ENCODE measurements at regions not wholly inside any gene's neighbourhood (a gene's known extent, or its start where the extent isn't known, plus 50 kb on each side); places are given as distances from the start of the nearest gene placed in this dataset.

DNA sequence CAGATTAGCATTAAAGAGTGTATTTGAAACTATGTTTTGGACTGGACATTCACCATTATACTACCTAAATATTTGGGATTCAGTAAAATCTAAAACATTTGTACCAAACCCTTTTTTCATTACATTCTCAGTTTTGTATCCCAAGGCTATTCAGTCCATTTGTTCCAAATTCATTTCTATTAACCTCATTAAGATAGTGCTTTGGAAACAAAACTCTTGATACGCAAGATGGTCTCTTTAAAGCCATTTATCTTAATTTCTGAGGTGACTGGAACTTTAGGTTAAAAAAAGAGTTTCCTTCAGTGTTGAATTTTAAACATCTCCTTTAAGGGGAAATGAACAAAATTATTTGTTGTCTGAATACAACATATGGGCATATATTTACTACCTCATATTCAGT is 702.5 kb upstream of the GRAMD2B start:
- no peak for DNase-seq (ENCODE audit: low read depth in 4 of 4, low spot score in 2 of 4)

DNA sequence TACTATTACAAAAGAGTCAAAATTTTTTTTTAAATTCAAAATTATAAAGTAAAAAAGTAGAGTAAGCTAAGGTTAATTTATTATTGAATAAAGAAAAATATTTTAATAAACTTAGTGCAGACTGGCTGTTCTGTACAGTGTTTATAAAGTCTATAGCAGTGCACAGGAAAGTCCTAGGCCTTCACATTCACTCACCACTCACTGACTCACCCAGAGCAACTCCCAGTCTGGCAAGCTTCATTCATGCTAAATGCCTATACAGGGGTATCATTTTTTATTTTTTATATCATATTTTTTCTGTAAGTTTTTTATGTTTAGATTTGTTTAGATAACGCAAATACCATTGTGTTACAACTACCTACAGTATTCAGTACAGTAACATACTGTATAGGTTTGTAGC is 700.7 kb upstream of the GRAMD2B start:
- DNase-seq (ENCODE audit: low read depth in 4 of 4, low spot score in 2 of 4), result no peak

DNA sequence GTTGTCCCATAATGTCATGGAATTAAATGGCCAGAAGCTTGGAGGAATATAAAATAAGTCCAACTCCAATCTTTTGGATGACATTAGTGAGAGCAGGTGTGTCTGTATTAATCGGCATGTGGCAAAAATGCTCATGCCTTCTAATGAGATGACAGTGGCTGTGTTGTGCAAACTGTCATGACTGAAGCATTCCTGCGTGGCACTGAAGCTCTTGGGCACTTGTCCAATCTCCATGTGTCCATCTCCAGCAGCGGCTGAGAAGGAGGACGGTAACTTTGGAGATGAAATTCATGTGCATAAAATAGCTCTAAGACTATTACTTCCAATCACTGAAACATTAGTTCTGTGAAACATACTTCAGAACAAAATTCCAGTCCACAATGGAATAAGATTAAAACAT is 697.5 kb upstream of the GRAMD2B start:
- no peak for DNase-seq (ENCODE audit: low read depth in 4 of 4, low spot score in 2 of 4)

DNA sequence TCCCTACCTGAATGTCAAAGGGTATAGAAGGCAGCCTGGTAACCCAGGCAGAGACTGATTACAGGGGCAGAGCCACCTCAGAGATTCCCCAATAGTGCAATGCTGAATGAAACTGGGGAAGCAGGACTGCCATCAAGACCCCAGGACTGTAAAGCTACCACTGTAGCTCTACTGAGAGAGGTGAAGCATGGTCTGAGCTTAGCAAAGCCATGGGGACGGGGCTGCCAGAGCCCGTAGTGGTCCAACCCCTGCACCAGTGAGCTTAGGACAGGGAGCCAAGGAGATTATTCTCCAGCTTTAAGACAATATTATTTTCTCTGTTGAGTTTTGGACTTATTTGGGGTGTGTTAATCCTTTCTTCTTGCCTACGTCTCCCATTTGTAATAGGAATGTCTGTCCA is 679.3 kb upstream of the GRAMD2B start:
- DNase-seq (ENCODE audit: low read depth in 4 of 4, low spot score in 2 of 4), result no peak

DNA sequence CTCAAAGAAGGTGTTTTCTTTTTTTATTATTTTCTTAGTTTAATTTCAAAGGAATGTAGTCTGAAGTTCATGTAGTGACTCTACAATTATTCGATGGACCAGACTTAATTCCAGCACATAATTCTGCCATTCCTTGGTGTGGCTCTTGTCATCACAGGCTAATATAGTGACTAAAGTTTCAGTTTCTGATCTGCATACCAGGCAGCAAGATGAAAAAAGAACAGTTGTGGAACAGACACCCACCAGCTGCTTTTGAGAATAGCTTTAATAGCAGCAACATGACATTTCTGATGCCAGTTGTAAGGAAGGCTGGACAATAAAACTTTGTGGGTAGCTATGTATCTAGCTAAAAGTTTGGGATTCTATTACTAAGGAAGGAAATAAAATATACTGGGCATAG is 676.3 kb upstream of the GRAMD2B start:
- no peak for DNase-seq (ENCODE audit: low read depth in 4 of 4, low spot score in 2 of 4)

DNA sequence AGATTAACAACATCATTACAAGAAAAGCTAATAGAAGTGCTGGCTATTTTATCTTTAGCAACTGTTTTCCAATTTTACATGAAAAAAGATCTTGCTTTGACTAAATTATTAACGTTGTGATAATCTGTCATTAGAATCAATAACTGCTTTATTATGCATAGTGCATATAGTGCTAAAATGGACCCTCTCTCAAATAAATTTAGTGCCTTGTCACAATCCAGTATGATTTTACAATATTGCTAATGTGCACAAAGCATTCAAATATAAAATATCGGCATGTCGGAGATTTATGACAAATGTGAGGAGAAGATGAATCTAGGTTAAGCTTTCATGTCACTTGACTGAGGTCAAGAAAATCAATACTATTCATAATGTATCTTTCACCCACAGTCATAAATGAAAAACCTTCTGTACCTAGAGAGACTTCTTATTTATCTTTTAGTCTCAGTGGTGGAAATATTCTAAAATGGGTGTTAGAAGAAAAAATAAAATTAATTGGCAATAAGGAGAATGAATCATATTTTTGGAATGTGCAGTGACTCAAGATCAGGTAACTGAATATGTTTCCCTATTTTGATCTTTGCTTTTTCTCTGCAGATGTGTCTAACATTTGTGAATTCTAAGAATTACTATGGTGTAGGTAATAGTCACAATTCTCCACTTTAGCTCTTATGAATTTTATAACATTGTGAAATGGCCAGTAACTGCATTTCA is 672.9 kb upstream of the GRAMD2B start:
- DNase-seq (ENCODE audit: low read depth in 4 of 4, low spot score in 2 of 4), result no peak

DNA sequence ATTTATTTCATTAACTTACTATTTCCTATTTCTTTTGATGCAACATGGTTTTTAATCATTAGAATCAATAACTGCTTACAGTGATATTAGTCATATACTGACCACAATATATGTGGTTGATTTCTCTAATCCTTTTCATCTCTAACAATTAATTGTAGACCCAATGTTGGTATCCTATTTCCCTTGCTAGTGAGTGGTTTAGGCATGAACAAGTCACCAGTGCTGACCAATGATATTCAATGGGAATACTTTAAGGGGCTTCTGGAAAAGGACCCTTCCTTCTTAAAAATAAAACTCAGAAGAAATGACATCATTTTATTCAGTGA is 672.4 kb upstream of the GRAMD2B start:
- no peak for DNase-seq (ENCODE audit: low read depth in 4 of 4, low spot score in 2 of 4)

DNA sequence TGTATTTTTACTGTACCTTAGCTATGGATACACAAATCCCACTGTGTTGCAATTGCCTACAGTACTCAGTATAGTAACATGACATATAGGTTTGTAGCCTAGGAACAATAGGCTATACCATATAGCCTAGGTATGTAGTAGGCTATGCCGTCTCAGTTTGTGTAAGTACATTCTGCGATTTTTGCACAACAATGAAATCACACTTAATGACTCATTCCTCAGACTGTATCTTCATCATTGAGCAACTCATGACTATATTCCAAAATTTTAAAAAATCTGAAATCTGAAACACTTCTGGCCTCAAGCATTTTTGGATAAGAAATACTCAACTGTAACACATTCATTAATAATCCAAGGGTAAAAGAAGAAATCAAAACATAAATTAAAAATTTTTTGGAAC is 666.8 kb upstream of the GRAMD2B start:
- DNase-seq (ENCODE audit: low read depth in 4 of 4, low spot score in 2 of 4), result no peak

DNA sequence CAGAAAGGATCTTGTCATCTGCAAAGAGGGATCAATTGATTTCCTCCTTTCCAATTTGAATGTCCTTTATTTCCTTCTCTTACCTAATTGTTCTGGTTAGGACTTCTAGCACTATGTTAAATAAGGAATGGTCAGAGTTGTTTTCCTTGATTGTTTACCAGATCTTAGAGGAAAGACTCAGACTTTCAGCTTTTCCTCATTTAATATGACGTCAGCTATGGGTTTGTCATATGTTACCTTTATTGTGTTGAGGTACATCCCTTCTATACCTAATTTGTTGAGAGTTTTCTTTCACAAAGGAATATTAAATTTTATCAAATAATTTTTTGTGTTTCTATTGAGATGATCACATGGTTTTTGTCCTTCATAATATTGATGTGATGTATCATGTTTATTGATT is 656.5 kb upstream of the GRAMD2B start:
- DNase-seq (ENCODE audit: low read depth in 4 of 4, low spot score in 2 of 4), result no peak

DNA sequence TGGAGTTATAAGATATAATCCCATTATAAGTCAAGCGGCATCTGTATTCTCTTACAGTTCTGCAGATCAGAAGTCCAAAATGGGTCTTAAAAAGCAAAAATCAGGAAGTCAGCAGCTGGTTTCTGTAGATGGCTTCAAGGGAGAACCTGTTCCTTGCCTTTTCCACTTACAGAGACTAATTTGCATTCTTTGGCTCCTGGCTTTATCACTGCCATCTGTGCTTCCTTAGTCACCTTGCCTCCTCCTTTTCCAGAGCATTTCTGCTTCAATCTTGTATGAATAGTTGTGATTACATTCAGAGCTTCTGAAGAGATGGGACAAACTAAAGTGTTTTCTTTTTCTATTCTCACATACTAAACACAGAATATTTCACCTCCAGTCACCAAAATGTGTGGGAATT is 647.3 kb upstream of the GRAMD2B start:
- no peak for DNase-seq (ENCODE audit: low read depth in 4 of 4, low spot score in 2 of 4)

DNA sequence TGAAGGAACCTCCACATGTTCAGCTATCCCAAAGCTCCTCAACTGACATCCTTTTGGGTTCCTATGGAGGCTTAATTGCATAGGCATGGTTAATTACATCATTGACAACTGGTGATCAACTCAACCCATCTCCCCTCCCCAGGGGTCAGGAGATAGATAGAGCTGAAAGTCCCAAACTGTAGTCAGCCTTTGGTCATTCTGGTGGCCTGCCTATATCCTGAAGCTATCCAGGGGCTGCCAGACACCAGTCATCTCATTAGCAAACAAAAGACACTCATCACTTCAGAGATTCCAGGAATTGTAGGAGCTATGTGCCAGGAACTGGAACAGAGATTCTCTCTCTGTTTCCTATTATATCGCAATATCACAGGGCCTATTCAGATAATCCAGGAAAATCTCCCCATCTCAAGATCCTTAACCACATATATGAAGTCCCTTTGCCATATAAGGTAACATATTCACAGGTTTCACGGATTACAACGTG is 646.5 kb upstream of the GRAMD2B start:
- DNase-seq (ENCODE audit: low read depth in 4 of 4, low spot score in 2 of 4), result no peak

DNA sequence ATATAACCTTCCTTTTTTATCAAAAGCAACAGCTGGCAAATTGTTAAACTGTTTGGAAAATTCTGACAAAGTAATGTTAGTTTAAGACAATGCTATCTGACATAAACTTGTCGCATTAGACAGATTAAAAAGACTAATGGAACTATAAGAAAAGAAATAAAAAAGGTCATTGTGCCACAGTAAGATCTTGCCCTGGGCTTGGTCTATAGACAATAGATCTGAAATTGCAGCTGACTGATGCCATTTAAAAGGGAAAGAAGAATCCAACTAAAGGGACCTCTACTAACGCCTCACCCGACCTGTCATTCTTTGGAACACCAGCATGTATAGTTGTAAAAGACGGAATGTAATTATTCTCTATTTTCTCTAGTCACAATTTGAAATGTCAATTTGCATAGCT is 644.4 kb upstream of the GRAMD2B start:
- no peak for DNase-seq (ENCODE audit: low read depth in 4 of 4, low spot score in 2 of 4)

DNA sequence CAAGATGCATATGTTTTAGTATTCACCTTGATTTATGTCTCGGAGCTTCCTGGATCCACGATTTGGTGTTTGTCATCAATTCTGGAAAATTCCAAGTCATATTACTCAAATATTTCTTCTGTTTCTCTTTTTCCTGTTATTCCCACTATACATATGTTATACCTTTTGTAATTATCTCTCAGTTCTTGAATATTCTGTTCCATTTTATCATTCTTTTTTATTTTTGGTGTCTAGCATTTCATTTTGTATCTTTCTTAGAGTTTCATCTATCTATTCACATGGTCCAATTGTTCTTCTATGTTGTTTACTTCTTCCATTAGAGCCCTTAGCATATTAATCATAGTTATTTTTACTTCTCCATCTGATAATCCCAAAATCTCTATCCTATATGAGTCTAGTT is 637.8 kb upstream of the GRAMD2B start:
- DNase-seq (ENCODE audit: low read depth in 4 of 4, low spot score in 2 of 4), result no peak

DNA sequence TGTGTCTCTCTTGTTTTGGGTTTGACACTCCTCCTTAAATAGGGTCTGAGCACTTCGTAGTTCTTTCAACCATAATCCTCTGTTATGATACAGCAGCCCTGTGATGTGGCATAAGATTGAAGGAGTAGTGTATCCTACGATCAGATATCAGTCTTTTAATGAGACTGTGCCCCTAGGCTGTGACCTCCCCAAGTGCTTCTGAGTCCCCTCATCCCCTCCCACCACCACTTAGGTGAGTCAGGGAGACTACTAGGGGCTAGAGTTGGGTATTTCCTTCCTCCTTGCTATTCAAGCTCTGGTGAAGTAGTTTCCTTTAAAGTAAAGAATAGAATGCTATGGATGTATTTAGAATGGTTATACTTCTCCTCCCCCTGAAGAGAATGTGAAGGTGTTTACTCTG is 637.2 kb upstream of the GRAMD2B start:
- DNase-seq (ENCODE audit: low read depth in 4 of 4, low spot score in 2 of 4), result no peak

DNA sequence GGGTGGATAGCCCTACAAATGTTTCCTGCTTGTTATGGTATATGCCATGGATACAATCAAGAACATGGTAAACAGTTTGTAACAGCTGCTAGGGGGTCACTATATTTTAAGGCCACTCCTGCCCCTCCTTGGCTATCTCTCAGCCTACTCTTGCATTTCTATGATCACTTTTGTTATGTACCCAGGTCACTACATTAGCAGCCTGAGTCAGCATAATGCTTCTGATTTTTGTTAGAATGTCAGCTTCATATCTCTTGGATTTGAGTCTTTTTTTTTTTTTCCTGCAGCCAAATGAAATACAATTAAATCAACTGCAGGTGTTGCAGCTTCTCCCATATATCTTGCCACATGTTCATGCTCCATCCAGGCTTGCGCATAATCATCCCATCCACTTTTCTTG is 629.7 kb upstream of the GRAMD2B start:
- no peak for DNase-seq (ENCODE audit: low read depth in 4 of 4, low spot score in 2 of 4)

DNA sequence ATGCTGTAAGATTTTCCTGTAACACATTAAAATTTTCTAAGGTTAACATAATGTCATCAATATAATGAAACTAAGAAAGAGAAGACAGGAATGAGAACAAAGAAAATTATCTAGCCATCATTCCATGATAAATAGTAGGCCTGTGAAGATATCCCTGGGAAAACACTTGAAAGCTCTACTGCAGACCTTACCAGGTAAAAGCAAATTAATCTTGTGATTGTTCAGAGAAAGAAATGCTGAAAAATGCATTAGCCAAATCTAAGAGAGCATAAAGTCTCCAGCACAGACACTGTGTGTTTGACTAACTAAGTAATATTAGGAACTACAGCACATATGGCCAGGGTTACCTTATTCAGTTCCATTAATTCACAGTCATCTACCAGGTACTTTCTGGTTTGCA is 628.3 kb upstream of the GRAMD2B start:
- no peak for DNase-seq (ENCODE audit: low read depth in 4 of 4, low spot score in 2 of 4)

DNA sequence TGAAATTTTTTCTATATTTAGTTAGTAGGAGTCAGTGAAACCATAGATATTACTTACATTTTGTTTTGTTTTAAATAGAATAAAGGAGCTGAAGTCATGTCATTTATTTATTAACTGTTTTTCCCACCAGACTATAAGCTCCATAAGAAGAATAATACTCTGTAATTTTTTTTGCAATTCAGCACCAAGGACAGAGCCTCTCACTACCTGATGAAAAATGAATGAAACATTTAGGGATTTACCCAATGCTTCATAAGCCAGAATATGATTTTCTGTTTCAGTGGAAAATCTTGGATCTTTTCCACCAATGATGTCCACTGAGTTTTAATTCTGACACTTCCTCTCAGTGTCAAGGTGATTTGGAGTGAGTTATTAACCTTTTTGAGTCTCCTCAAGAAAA is 624.9 kb upstream of the GRAMD2B start:
- peak in 2 of 4 donors; percentile 28 to 56 for DNase-seq (ENCODE audit: low read depth in 4 of 4, low spot score in 2 of 4)

DNA sequence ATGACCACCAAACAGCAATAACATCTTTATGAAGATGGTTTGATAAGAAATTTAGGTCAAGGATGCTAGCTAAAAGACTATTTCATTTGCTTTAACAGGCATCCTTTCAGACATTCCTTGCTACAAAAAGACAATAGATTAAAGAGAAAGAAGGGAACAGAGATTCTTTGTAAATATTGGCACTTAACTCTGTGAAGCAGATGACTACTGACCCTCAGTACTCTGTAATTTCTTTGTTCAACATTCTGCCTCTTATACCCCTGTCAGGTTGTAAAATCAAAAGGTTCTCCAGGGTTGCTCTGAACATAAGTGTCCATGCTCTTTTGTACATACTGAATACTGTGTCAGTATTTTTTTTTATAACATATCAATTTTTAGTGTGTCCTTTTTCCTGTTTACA is 610.6 kb upstream of the GRAMD2B start:
- no peak for DNase-seq (ENCODE audit: low read depth in 4 of 4, low spot score in 2 of 4)

DNA sequence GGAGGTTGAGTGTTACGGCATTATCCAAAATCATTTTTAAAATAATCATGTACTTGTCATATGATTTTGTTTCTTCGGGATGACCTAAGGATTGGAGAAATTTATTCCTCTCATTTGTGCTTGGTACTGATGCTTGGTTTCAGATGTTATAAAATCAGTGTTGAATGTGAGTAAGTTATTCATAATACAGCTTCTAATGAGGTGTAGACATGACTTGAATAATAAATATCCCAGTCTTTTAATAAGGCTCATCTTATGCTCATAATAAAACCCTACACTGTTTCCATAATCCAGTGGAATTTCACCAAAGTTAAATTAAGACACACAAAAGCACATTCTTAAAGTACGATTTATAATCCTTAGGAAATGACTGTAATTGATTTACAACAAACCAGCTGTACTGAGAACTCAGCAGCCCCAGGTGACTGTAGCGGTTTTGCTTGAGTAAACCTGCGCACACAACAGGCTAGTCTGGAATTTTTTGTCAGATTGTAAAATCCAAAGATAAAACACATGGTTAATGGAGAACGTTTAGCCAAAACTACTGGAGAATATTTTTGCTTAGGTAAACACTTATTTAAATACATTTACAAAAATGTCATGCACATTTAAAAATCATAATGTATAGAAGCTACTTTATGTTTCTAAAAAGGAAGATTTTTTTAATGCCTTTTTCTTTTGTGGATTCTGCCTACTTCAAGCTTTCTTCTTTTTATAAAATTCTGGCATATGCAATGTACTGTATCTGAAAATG is 609.8 kb upstream of the GRAMD2B start:
- DNase-seq (ENCODE audit: low read depth in 4 of 4, low spot score in 2 of 4), result no peak

DNA sequence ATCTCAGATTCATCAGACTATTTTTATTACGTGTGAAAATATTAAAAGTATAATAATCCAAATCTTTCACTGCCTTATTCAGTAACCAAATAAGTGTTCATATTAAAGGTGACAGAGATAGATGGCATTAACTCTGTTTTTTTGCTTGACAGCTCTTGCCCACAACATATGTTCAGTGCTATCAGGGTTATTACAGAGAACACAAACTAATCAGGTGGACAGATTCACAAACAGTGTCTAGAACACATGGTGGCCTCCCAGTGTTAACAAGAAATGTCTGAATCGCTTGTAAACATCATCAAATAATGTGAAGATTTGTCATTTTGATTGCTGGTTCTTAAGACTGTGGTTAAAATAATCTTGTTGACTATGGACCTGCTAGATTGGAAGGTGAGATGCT is 609.1 kb upstream of the GRAMD2B start:
- DNase-seq (ENCODE audit: low read depth in 4 of 4, low spot score in 2 of 4), result no peak

DNA sequence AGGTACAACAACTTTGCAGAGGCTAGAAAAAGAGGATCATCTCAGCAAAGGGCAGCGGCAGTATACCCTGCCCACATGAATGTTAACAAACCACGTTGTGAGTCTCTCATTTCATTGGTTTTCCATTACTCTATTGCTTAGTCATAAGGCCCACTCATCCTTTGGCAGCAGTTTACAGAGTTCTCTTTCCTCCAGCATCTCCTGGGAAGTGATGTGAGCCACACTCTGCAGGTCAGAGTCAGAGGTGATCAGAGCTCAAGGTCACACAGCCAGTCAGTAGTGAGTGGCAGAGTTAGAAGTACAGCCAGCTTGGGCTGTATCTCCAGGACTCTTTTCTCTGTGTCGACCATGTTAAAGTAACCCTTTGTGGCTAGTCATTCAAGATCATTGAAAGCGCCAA is 599.6 kb upstream of the GRAMD2B start:
- DNase-seq (ENCODE audit: low read depth in 4 of 4, low spot score in 2 of 4), result no peak

DNA sequence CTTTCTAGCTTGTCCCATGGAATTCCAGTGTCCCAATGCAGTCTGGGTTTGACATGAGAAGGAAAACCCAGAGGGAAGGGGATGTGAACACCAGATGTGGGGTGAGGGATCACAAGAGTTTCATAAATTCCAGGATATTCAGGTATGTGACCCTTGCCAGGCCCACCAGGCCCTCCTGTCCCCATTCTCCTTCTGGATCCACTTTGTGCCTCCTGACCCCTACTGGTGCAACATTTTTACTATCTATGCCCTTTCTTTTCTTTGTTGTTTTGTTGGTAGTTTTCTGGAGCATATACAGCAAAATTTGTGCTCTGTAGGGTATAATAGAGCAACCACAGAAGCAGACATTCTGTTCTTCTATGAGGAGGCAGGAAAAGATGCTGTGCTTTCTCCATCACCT is 597.0 kb upstream of the GRAMD2B start:
- DNase-seq (ENCODE audit: low read depth in 4 of 4, low spot score in 2 of 4), result no peak

DNA sequence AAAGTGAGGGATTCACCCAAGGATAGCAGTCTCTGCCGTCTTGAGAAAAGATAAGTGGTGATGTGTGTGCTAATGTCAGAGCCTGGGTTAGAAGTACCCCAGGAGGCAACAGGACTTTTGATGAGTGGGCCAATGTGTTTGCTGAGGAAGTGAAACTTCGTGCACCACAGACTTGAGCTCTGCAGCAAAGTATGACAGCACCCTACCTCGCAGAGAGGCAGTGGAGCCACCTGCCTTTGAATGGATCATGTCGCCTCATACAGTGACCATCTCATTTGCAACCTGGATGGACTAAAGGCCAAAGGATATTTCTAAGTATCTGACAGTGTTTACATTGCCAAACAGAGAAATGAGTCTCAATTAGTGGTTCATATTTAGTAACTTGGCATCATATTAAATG is 593.9 kb upstream of the GRAMD2B start:
- DNase-seq (ENCODE audit: low read depth in 4 of 4, low spot score in 2 of 4), result no peak
